ENCODE measurements at regions not wholly inside any gene's neighbourhood (a gene's known extent, or its start where the extent isn't known, plus 50 kb on each side); places are given as distances from the start of the nearest gene placed in this dataset.

- no peak for TF ChIP-seq IRF3 (IDR thresholded peaks at IDR 0.05)
- no peak for TF ChIP-seq NFXL1 (IDR thresholded peaks at IDR 0.05; ENCODE audit: borderline replicate concordance)
- TF ChIP-seq CHD4 (IDR thresholded peaks at IDR 0.05): no peak
These were observed 1676.8 kb upstream of the PCDH7 start (continued) for GRCh38 chr4:29043411-29043810.

GRCh38 chr4:29046186-29046585, 1674.0 kb upstream of the PCDH7 start:
- no peaks in the 10 kb centered on the region for H3K79me2 ChIP-seq (ENCODE audit: control insufficient read depth, insufficient read depth, low read length)
- no peak overlapping the region for H2AFZ ChIP-seq (ENCODE audit: control insufficient read depth, low read depth, low read length)
- in situ Hi-C loops (cut with MboI): no loop called here
- RAD21 ChIA-PET (ENCODE audit: unreplicated experiment): no interaction called here
- no peak overlapping the region for H3K27ac ChIP-seq (ENCODE audit: control insufficient read depth, insufficient read depth)
- intact Hi-C loops (cut with micrococcal nuclease; ENCODE audit: unreplicated experiment): no loop called here
- 3% methylated on average over 2 of the region's 2 CpGs for WGBS (ENCODE audit: insufficient coverage, insufficient replicate concordance, low lambda C conversion rate, missing lambda C conversion rate)
- no peaks in the 10 kb centered on the region for H3K27me3 ChIP-seq (replicated peaks in 1 of 2; ENCODE audit: control insufficient read depth in 2 of 2, insufficient read depth in 2 of 2, low read length in 1 of 2)
- H3K9me3 ChIP-seq (replicated peaks; ENCODE audit: control insufficient read depth, insufficient read depth, low read length): no peaks in the 10 kb centered on the region
- H3K4me1 ChIP-seq (ENCODE audit: control insufficient read depth, insufficient read depth, low read length): no peaks in the 10 kb centered on the region
- no peaks in the 10 kb centered on the region for H3K36me3 ChIP-seq (ENCODE audit: control insufficient read depth in 2 of 2, insufficient read depth in 2 of 2, low read length in 1 of 2)
- DNase-seq (ENCODE audit: low read depth, low spot score): no peak
- POLR2A ChIA-PET: no interaction called here
- ATAC-seq: no peak
- SMC1A ChIA-PET (ENCODE audit: uncharacterized antibody, unreplicated experiment): no interaction called here
- no TSS peak for BruUV-seq (replicated peaks)
- no peak overlapping the region for H3K4me2 ChIP-seq (ENCODE audit: control insufficient read depth, insufficient read depth)
- no peak overlapping the region for H3K4me3 ChIP-seq
- H3K9ac ChIP-seq (ENCODE audit: control insufficient read depth, insufficient read depth, low read length): no peak overlapping the region
- FAIRE-seq: no peak
- H4K20me1 ChIP-seq (ENCODE audit: control insufficient read depth, insufficient read depth): no peaks in the 10 kb centered on the region
- CTCF ChIA-PET: no interaction called here
- no peak for TF ChIP-seq SKIL (IDR thresholded peaks at IDR 0.05; ENCODE audit: low read depth, poor library complexity, severe bottlenecking)
- no peak for TF ChIP-seq MTA2 (IDR thresholded peaks at IDR 0.05; ENCODE audit: low read depth)
- no peak for TF ChIP-seq NR2F1 (conservative IDR thresholded peaks at IDR 0.05)
- TF ChIP-seq PRDM15 (CRISPR knock-in tag; IDR thresholded peaks at IDR 0.05): no peak
- no peak for TF ChIP-seq RAD21 (IDR thresholded peaks at IDR 0.05; ENCODE audit: insufficient read depth, low read depth, low read length)
- no peak for TF ChIP-seq ZZZ3 (IDR thresholded peaks at IDR 0.05; ENCODE audit: control insufficient read depth, insufficient read length, low read depth)
- no peak for TF ChIP-seq CBX5 (IDR thresholded peaks at IDR 0.05; ENCODE audit: low read depth)
- no peak for TF ChIP-seq ZNF592 (IDR thresholded peaks at IDR 0.05)

All from GM12878 (cell line).